ENCODE measurements at regions not wholly inside any gene's neighbourhood (a gene's known extent, or its start where the extent isn't known, plus 50 kb on each side); places are given as distances from the start of the nearest gene placed in this dataset.
A peak's percentile ranks its signal among the peaks of the same experiment; 100 is the strongest.

DNA sequence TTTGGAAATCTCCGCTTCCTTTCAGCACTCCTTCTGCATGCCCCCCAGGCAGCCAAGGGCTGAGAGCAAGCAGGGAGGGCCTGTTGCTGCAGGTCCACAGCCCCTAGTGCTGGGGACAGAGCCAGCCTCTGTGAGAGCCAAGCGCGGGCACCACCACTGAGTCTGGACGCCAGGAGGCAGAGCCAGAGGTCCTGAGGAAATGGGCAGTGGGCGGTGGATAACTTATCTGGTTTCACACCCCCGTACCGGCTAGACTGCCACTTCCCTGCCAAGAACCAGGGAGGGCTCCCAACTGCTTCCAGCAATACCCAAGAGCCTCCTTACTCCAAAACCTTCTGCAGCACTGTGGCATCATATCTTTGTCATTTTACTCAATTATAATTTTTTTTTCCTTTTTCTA, 141.6 kb upstream of the IGF1R start:
- H3K9me2 ChIP-seq (replicated peaks; ENCODE audit: control insufficient read depth, low read length), result no peaks in the 10 kb centered on the region
- no peaks in the 10 kb centered on the region for H3K9me3 ChIP-seq (ENCODE audit: control insufficient read depth, insufficient read depth, low read length)
- H3K36me3 ChIP-seq (ENCODE audit: control insufficient read depth, low read length), result no peaks in the 10 kb centered on the region
- no peaks in the 10 kb centered on the region for H3K27me3 ChIP-seq (ENCODE audit: control insufficient read depth, low read length)
- H3K4me1 ChIP-seq (ENCODE audit: control insufficient read depth, low read length), result no peaks in the 10 kb centered on the region
- no peaks in the 10 kb centered on the region for H4K20me1 ChIP-seq (ENCODE audit: control insufficient read depth, insufficient read depth, low read depth, low read length)
- no peak overlapping the region for H3K4me3 ChIP-seq (ENCODE audit: low read length)
- no peak for TF ChIP-seq EZH2phosphoT487 (IDR thresholded peaks at IDR 0.05; ENCODE audit: borderline replicate concordance, low read length)
- H3K79me2 ChIP-seq (ENCODE audit: control insufficient read depth, low read length), result no peaks in the 10 kb centered on the region
- no peak overlapping the region for H3K27ac ChIP-seq (ENCODE audit: low read depth, low read length)
- no peaks in the 10 kb centered on the region for H3F3A ChIP-seq (ENCODE audit: control insufficient read depth, insufficient read depth)
- H3K4me2 ChIP-seq (ENCODE audit: low read length), result no peak overlapping the region

DNA sequence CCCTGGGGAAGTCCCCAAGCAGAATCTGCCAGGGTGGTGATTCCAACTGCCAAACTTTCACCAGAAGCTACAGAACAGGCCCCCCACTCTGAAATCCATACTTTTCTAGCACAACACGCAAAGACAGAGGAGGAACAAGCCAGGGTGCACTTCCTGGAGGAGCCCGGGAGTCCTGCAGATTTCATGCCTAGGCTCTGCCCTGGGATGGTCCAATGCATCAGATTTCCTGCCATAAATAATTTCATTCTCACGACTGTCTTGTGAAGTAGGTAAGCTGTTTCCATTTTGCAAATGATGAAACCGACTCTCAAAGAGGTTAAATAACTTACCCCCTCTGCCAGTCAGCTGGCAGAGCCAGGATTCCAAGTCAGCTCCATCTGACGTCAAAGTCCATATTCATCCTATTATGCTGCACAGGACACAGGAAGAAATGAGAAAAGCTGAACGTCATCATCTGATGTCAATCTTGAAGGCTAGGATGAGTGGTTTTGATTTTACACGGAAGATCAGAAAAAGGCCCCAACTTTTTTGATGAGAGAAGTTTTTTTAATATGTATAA, 134.8 kb upstream of the IGF1R start:
- H3K36me3 ChIP-seq (ENCODE audit: control insufficient read depth, low read length), result no peaks in the 10 kb centered on the region
- H3K79me2 ChIP-seq (ENCODE audit: control insufficient read depth, low read length), result no peaks in the 10 kb centered on the region
- TF ChIP-seq, protein P1, sequence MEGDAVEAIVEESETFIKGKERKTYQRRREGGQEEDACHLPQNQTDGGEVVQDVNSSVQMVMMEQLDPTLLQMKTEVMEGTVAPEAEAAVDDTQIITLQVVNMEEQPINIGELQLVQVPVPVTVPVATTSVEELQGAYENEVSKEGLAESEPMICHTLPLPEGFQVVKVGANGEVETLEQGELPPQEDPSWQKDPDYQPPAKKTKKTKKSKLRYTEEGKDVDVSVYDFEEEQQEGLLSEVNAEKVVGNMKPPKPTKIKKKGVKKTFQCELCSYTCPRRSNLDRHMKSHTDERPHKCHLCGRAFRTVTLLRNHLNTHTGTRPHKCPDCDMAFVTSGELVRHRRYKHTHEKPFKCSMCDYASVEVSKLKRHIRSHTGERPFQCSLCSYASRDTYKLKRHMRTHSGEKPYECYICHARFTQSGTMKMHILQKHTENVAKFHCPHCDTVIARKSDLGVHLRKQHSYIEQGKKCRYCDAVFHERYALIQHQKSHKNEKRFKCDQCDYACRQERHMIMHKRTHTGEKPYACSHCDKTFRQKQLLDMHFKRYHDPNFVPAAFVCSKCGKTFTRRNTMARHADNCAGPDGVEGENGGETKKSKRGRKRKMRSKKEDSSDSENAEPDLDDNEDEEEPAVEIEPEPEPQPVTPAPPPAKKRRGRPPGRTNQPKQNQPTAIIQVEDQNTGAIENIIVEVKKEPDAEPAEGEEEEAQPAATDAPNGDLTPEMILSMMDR (IDR thresholded peaks at IDR 0.05; ENCODE audit: low read depth, low read length, poor library complexity, severe bottlenecking), result no peak
- no peak for TF ChIP-seq EZH2phosphoT487 (IDR thresholded peaks at IDR 0.05; ENCODE audit: borderline replicate concordance, low read length)
- no peak overlapping the region for H3K27ac ChIP-seq (ENCODE audit: low read depth, low read length)
- H3K9me3 ChIP-seq (ENCODE audit: control insufficient read depth, insufficient read depth, low read length), result no peaks in the 10 kb centered on the region
- no peaks in the 10 kb centered on the region for H3F3A ChIP-seq (ENCODE audit: control insufficient read depth, insufficient read depth)
- no peaks in the 10 kb centered on the region for H3K27me3 ChIP-seq (ENCODE audit: control insufficient read depth, low read length)
- no peaks in the 10 kb centered on the region for H3K9me2 ChIP-seq (replicated peaks; ENCODE audit: control insufficient read depth, low read length)
- no peaks in the 10 kb centered on the region for H3K4me1 ChIP-seq (ENCODE audit: control insufficient read depth, low read length)
- H3K4me2 ChIP-seq (ENCODE audit: low read length), result no peak overlapping the region
- no peaks in the 10 kb centered on the region for H4K20me1 ChIP-seq (ENCODE audit: control insufficient read depth, insufficient read depth, low read depth, low read length)
- no peak overlapping the region for H3K4me3 ChIP-seq (ENCODE audit: low read length)

DNA sequence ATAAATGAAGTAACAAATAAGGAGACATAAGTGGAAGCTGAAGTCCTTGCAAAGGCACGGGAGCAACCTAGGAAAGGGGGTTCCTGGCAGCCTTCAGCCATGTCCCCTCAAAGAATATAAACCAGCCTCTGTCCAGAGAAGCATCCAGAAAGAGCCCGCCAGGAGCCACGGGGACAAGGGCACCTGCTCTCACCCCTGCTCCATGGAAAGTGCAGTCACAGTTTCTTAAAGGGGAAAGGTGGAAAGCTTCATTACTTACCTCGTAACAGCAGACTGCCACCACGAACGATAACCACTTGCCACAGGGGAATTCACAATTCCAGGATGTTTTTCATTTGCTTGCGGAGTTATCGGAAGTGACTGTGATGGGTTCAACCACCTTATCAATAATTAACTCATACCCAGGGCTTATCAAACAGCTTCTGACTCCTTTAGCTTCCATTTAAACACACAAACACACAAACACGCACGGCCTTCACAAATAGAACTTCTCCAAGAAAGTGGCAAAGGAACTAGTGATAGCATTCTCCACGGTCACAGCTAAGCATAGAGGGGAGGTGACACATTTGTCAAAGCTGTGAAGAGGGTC, 134.2 kb upstream of the IGF1R start:
- H3K27ac ChIP-seq (ENCODE audit: low read depth, low read length), result no peak overlapping the region
- no peaks in the 10 kb centered on the region for H3F3A ChIP-seq (ENCODE audit: control insufficient read depth, insufficient read depth)
- H3K79me2 ChIP-seq (ENCODE audit: control insufficient read depth, low read length), result no peaks in the 10 kb centered on the region
- H3K36me3 ChIP-seq (ENCODE audit: control insufficient read depth, low read length), result no peaks in the 10 kb centered on the region
- H3K4me1 ChIP-seq (ENCODE audit: control insufficient read depth, low read length), result no peaks in the 10 kb centered on the region
- no peaks in the 10 kb centered on the region for H3K27me3 ChIP-seq (ENCODE audit: control insufficient read depth, low read length)
- no peaks in the 10 kb centered on the region for H4K20me1 ChIP-seq (ENCODE audit: control insufficient read depth, insufficient read depth, low read depth, low read length)
- H3K9me3 ChIP-seq (ENCODE audit: control insufficient read depth, insufficient read depth, low read length), result no peaks in the 10 kb centered on the region
- H3K4me2 ChIP-seq (ENCODE audit: low read length), result no peak overlapping the region
- TF ChIP-seq, protein P1 (IDR thresholded peaks at IDR 0.05; ENCODE audit: low read depth, low read length, poor library complexity, severe bottlenecking), result no peak
- no peak for TF ChIP-seq EZH2phosphoT487 (IDR thresholded peaks at IDR 0.05; ENCODE audit: borderline replicate concordance, low read length)
- H3K9me2 ChIP-seq (replicated peaks; ENCODE audit: control insufficient read depth, low read length), result no peaks in the 10 kb centered on the region
- H3K4me3 ChIP-seq (ENCODE audit: low read length), result no peak overlapping the region

DNA sequence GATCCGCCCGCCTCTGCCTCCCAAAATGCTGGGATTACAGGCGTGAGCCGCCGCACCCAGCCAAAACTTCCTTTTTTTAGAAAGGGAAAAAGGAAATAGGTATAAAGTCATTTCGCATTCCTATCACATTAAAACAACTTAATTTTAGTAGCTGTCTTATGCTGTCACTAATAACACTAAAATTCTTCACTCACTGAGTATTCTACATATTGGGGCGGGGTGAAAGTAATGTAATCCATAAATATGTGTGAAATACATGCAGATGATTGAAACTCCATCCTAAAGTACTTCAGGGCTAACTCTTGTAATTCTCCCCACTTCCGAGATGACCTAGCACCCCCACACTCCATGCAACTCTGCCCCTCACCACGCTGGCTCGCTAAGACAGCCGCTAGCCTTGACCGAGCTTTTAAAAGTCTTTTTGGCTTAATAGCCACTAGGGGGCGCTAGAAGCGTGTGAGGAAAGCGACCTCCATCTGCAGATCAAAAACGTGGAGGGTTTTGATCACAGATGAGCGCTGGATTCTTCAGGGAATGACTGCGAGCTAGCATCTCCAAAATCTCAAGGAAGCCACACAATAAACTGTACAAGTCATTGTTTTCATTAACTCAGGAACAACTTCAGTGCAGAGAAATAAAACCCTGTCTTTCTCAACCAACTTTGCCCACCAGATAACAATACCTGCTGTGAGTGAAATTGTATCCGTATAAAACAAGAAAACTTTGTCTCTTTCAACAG, 129.3 kb upstream of the IGF1R start:
- Histone ChIP-seq H3K27ac (ENCODE audit: low read depth, low read length) (no peak overlapping the region), H3F3A (ENCODE audit: control insufficient read depth, insufficient read depth) (no peaks in the 10 kb centered on the region), H3K4me1 (ENCODE audit: control insufficient read depth, low read length) (no peaks in the 10 kb centered on the region), H3K9me3 (ENCODE audit: control insufficient read depth, insufficient read depth, low read length) (no peaks in the 10 kb centered on the region), H3K9me2 (replicated peaks; ENCODE audit: control insufficient read depth, low read length) (no peaks in the 10 kb centered on the region), H4K20me1 (ENCODE audit: control insufficient read depth, insufficient read depth, low read depth, low read length) (no peaks in the 10 kb centered on the region), H3K27me3 (ENCODE audit: control insufficient read depth, low read length) (no peaks in the 10 kb centered on the region), H3K4me2 (ENCODE audit: low read length) (no peak overlapping the region), H3K79me2 (ENCODE audit: control insufficient read depth, low read length) (no peaks in the 10 kb centered on the region), H3K4me3 (ENCODE audit: low read length) (no peak overlapping the region), H3K36me3 (ENCODE audit: control insufficient read depth, low read length) (no peaks in the 10 kb centered on the region)
- TF ChIP-seq, protein P1 (IDR thresholded peaks at IDR 0.05; ENCODE audit: low read depth, low read length, poor library complexity, severe bottlenecking), result peak; percentile 79
- TF ChIP-seq EZH2phosphoT487 (IDR thresholded peaks at IDR 0.05; ENCODE audit: borderline replicate concordance, low read length), result no peak

Data from DOHH2 (cell line).